ENCODE measurements at regions not wholly inside any gene's neighbourhood (a gene's known extent, or its start where the extent isn't known, plus 50 kb on each side); places are given as distances from the start of the nearest gene placed in this dataset.

GRCh38 chr13:25024175-25024574 lies 71.8 kb upstream of the PABPC3 start:
- WGBS (ENCODE audit: insufficient coverage, insufficient replicate concordance, low lambda C conversion rate, missing lambda C conversion rate) = 47% methylated on average over 9 of the region's 9 CpGs
- no peaks in the 10 kb centered on the region for H3K4me1 ChIP-seq (ENCODE audit: control insufficient read depth, insufficient read depth, low read length)
- ATAC-seq (no peak), FAIRE-seq (no peak), DNase-seq (ENCODE audit: low read depth, low spot score) (no peak)
- SMC1A ChIA-PET (ENCODE audit: uncharacterized antibody, unreplicated experiment) = no interaction called here
- no peak overlapping the region for H3K4me2 ChIP-seq (ENCODE audit: control insufficient read depth, insufficient read depth)
- H3K79me2 ChIP-seq (ENCODE audit: control insufficient read depth, insufficient read depth, low read length) = no peaks in the 10 kb centered on the region
- no peak overlapping the region for H3K4me3 ChIP-seq
- RAD21 ChIA-PET (ENCODE audit: unreplicated experiment) = no interaction called here
- in situ Hi-C loops (cut with MboI) = no loop called here
- H3K9ac ChIP-seq (ENCODE audit: control insufficient read depth, insufficient read depth, low read length) = no peak overlapping the region
- no TSS peak for BruUV-seq (replicated peaks)
- no peaks in the 10 kb centered on the region for H4K20me1 ChIP-seq (ENCODE audit: control insufficient read depth, insufficient read depth)
- POLR2A ChIA-PET = no interaction called here
- no peak overlapping the region for H2AFZ ChIP-seq (ENCODE audit: control insufficient read depth, low read depth, low read length)
- no peaks in the 10 kb centered on the region for H3K9me3 ChIP-seq (replicated peaks; ENCODE audit: control insufficient read depth, insufficient read depth, low read length)
- H3K27ac ChIP-seq (ENCODE audit: control insufficient read depth, insufficient read depth) = no peak overlapping the region
- no peaks in the 10 kb centered on the region for H3K36me3 ChIP-seq (ENCODE audit: control insufficient read depth in 2 of 2, insufficient read depth in 2 of 2, low read length in 1 of 2)
- no peaks in the 10 kb centered on the region; a peak in 2 of 4 replicates for H3K27me3 ChIP-seq (replicated peaks in 1 of 2; ENCODE audit: control insufficient read depth in 2 of 2, insufficient read depth in 2 of 2, low read length in 1 of 2)
- no peak for TF ChIP-seq ASH2L (IDR thresholded peaks at IDR 0.05; ENCODE audit: borderline replicate concordance, low read depth)
- TF ChIP-seq, protein P1, sequence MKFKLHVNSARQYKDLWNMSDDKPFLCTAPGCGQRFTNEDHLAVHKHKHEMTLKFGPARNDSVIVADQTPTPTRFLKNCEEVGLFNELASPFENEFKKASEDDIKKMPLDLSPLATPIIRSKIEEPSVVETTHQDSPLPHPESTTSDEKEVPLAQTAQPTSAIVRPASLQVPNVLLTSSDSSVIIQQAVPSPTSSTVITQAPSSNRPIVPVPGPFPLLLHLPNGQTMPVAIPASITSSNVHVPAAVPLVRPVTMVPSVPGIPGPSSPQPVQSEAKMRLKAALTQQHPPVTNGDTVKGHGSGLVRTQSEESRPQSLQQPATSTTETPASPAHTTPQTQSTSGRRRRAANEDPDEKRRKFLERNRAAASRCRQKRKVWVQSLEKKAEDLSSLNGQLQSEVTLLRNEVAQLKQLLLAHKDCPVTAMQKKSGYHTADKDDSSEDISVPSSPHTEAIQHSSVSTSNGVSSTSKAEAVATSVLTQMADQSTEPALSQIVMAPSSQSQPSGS (IDR thresholded peaks at IDR 0.05; ENCODE audit: low read length) = no peak
- TF ChIP-seq, protein P2, sequence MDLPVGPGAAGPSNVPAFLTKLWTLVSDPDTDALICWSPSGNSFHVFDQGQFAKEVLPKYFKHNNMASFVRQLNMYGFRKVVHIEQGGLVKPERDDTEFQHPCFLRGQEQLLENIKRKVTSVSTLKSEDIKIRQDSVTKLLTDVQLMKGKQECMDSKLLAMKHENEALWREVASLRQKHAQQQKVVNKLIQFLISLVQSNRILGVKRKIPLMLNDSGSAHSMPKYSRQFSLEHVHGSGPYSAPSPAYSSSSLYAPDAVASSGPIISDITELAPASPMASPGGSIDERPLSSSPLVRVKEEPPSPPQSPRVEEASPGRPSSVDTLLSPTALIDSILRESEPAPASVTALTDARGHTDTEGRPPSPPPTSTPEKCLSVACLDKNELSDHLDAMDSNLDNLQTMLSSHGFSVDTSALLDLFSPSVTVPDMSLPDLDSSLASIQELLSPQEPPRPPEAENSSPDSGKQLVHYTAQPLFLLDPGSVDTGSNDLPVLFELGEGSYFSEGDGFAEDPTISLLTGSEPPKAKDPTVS (IDR thresholded peaks at IDR 0.05; ENCODE audit: low read depth, low read length) = no peak
- TF ChIP-seq HDAC2 (IDR thresholded peaks at IDR 0.05) = no peak
- no peak for TF ChIP-seq NFYA (IDR thresholded peaks at IDR 0.05; ENCODE audit: borderline replicate concordance, low read depth, low read length)
- intact Hi-C loops (cut with micrococcal nuclease; ENCODE audit: unreplicated experiment) = no loop called here
- CTCF ChIA-PET = no interaction called here

- CTCF ChIA-PET = no interaction called here
- RAD21 ChIA-PET (ENCODE audit: unreplicated experiment) = no interaction called here
- Histone ChIP-seq H3K27ac (ENCODE audit: control insufficient read depth, insufficient read depth) (no peak overlapping the region), H4K20me1 (ENCODE audit: control insufficient read depth, insufficient read depth) (no peaks in the 10 kb centered on the region), H3K4me2 (ENCODE audit: control insufficient read depth, insufficient read depth) (no peak overlapping the region), H3K79me2 (ENCODE audit: control insufficient read depth, insufficient read depth, low read length) (no peaks in the 10 kb centered on the region), H3K9me3 (replicated peaks; ENCODE audit: control insufficient read depth, insufficient read depth, low read length) (no peaks in the 10 kb centered on the region), H3K36me3 (ENCODE audit: control insufficient read depth in 2 of 2, insufficient read depth in 2 of 2, low read length in 1 of 2) (no peaks in the 10 kb centered on the region), H3K27me3 (replicated peaks in 1 of 2; ENCODE audit: control insufficient read depth in 2 of 2, insufficient read depth in 2 of 2, low read length in 1 of 2) (peaks cover 0 to 2% of the 10 kb centered on the region in 2 experiments; a peak in 2 of 4 replicates), H2AFZ (ENCODE audit: control insufficient read depth, low read depth, low read length) (no peak overlapping the region), H3K4me1 (ENCODE audit: control insufficient read depth, insufficient read depth, low read length) (no peaks in the 10 kb centered on the region; the same call in 1 of the 2 replicates), H3K4me3 (no peak overlapping the region), H3K9ac (ENCODE audit: control insufficient read depth, insufficient read depth, low read length) (no peak overlapping the region)
- SMC1A ChIA-PET (ENCODE audit: uncharacterized antibody, unreplicated experiment) = no interaction called here
- ATAC-seq (no peak), DNase-seq (ENCODE audit: low read depth, low spot score) (no peak), FAIRE-seq (no peak)
- no peak for TF ChIP-seq JUND (IDR thresholded peaks at IDR 0.05; ENCODE audit: low read depth, low read length)
- no peak for TF ChIP-seq ZNF622 (IDR thresholded peaks at IDR 0.05)
- no peak for TF ChIP-seq PAX8 (IDR thresholded peaks at IDR 0.05)
- TF ChIP-seq CBX3 (IDR thresholded peaks at IDR 0.05; ENCODE audit: borderline replicate concordance, low read depth) = no peak
- no peak for TF ChIP-seq NR2F1 (conservative IDR thresholded peaks at IDR 0.05)
- no peak for TF ChIP-seq PML (IDR thresholded peaks at IDR 0.05; ENCODE audit: low read length)
- TF ChIP-seq, protein P3, sequence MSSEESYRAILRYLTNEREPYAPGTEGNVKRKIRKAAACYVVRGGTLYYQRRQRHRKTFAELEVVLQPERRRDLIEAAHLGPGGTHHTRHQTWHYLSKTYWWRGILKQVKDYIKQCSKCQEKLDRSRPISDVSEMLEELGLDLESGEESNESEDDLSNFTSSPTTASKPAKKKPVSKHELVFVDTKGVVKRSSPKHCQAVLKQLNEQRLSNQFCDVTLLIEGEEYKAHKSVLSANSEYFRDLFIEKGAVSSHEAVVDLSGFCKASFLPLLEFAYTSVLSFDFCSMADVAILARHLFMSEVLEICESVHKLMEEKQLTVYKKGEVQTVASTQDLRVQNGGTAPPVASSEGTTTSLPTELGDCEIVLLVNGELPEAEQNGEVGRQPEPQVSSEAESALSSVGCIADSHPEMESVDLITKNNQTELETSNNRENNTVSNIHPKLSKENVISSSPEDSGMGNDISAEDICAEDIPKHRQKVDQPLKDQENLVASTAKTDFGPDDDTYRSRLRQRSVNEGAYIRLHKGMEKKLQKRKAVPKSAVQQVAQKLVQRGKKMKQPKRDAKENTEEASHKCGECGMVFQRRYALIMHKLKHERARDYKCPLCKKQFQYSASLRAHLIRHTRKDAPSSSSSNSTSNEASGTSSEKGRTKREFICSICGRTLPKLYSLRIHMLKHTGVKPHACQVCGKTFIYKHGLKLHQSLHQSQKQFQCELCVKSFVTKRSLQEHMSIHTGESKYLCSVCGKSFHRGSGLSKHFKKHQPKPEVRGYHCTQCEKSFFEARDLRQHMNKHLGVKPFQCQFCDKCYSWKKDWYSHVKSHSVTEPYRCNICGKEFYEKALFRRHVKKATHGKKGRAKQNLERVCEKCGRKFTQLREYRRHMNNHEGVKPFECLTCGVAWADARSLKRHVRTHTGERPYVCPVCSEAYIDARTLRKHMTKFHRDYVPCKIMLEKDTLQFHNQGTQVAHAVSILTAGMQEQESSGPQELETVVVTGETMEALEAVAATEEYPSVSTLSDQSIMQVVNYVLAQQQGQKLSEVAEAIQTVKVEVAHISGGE (CRISPR knock-in tag; IDR thresholded peaks at IDR 0.05) = no peak
- no peak for TF ChIP-seq POLR2AphosphoS2 (IDR thresholded peaks at IDR 0.05; ENCODE audit: low read depth, low read length)
- BruUV-seq (replicated peaks) = no TSS peak
- POLR2A ChIA-PET = no interaction called here
- 74% methylated on average over 9 of the region's 9 CpGs for WGBS (ENCODE audit: insufficient coverage, insufficient replicate concordance, low lambda C conversion rate, missing lambda C conversion rate)
- intact Hi-C loops (cut with micrococcal nuclease; ENCODE audit: unreplicated experiment) = no loop called here
- in situ Hi-C loops (cut with MboI) = no loop called here
These were observed 63.8 kb upstream of the PABPC3 start for GRCh38 chr13:25032160-25032559.
